Vagina (tissue), 2 donors: ENCODE measurements at regions not wholly inside any gene's neighbourhood (a gene's known extent, or its start where the extent isn't known, plus 50 kb on each side); places are given as distances from the start of the nearest gene placed in this dataset.

ENCODE experiments used
- DNase-seq, 2 donors: peaks; one replicate each; pipeline ENCODE4 v3.0.0-alpha.2; 2017; ENCODE audit errors: extremely low spot score in 2 of 2
- H3K27ac ChIP-seq: fragments of 200-600 bp; sonication (generic); one replicate; pipeline ENCODE4 v1.5.1; 2019
- H3K27me3 ChIP-seq: fragments of 200-600 bp; sonication (generic); one replicate; pipeline ENCODE4 v1.5.1; 2019
- H3K36me3 ChIP-seq, 2 donors: fragments of 200-600 bp; sonication (generic); one replicate each; pipeline ENCODE4 v1.5.1; 2017 to 2019
- H3K4me1 ChIP-seq: fragments of 200-600 bp; sonication (generic); one replicate; pipeline ENCODE4 v1.5.1; 2019
- H3K4me3 ChIP-seq, 2 donors: fragments of 200-600 bp; sonication (generic); 1 replicate in 1 of 2; 2 replicates in 1 of 2; pipeline ENCODE4 v1.5.1; 2016 to 2019
- H3K9me3 ChIP-seq: fragments of 200-600 bp; sonication (generic); one replicate; pipeline ENCODE4 v1.5.1; 2019
- POLR2A ChIP-seq, 2 donors: fragments of 450-650 bp; IDR thresholded peaks; one replicate each; pipeline ENCODE4 v1.6.1; 2017; ENCODE audit warnings: antibody characterized with exemption in 2 of 2, mild to moderate bottlenecking in 2 of 2, moderate library complexity in 2 of 2
- POLR2AphosphoS5 ChIP-seq, 2 donors: sonication (generic); formaldehyde crosslinking; IDR thresholded peaks; one replicate each; pipeline ENCODE4 v1.9.0; 2017; ENCODE audit warnings: antibody characterized with exemption in 2 of 2, mild to moderate bottlenecking in 2 of 2, low read depth in 1 of 2; ENCODE audit not compliant: insufficient read depth in 1 of 2
- intact Hi-C: fragments of 100-400 bp; cut with DNase I; formaldehyde crosslinking; loops from one replicate; pipeline ENCODE4 v1.15.1; 2023
- TF ChIP-seq, protein P1 (sequence below), 3 experiments: fragments of 450-650 bp in 2 of 3; fragments of 200-600 bp in 1 of 3; sonication (generic) in 1 of 3; IDR thresholded peaks; one replicate each; pipeline ENCODE4 v1.5.1; 2017 to 2019; ENCODE audit warnings: antibody characterized with exemption in 3 of 3, mild to moderate bottlenecking in 2 of 3, moderate library complexity in 2 of 3

DNA sequence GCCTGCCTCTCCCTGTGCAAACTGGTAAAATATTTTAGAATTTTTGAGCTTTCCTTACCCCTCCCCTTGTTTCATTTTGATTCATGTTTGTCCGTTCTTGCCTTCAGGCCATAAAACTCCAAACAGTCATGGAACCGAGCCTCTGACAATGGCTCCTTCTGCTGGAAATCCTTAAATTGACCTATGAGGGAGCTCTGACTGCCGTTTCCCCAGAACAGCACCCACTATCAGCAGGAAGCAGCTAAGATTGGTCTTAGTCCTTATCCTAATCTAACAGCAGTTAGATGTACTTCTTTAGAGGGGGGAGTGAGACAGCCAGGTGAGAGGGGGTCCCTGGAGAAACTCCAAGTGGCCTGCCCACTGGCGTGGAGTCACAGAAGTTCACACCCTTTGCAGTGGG lies 106.7 kb downstream of the FAM174A start:
- Histone ChIP-seq H3K4me1 (no peaks in the 10 kb centered on the region), H3K27ac (no peak overlapping the region), H3K36me3 (no peaks in the 10 kb centered on the region), H3K9me3 (no peaks in the 10 kb centered on the region), H3K4me3 (no peak overlapping the region), H3K27me3 (no peaks in the 10 kb centered on the region)
- intact Hi-C loops = no loop called here
- TF ChIP-seq POLR2A (IDR thresholded peaks at IDR 0.05) (no peak), POLR2AphosphoS5 (IDR thresholded peaks at IDR 0.05; ENCODE audit: insufficient read depth in 1 of 2, low read depth in 1 of 2) (no peak)
- TF ChIP-seq, protein P1, sequence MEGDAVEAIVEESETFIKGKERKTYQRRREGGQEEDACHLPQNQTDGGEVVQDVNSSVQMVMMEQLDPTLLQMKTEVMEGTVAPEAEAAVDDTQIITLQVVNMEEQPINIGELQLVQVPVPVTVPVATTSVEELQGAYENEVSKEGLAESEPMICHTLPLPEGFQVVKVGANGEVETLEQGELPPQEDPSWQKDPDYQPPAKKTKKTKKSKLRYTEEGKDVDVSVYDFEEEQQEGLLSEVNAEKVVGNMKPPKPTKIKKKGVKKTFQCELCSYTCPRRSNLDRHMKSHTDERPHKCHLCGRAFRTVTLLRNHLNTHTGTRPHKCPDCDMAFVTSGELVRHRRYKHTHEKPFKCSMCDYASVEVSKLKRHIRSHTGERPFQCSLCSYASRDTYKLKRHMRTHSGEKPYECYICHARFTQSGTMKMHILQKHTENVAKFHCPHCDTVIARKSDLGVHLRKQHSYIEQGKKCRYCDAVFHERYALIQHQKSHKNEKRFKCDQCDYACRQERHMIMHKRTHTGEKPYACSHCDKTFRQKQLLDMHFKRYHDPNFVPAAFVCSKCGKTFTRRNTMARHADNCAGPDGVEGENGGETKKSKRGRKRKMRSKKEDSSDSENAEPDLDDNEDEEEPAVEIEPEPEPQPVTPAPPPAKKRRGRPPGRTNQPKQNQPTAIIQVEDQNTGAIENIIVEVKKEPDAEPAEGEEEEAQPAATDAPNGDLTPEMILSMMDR (IDR thresholded peaks at IDR 0.05) = no peak
- no peak for DNase-seq

DNA sequence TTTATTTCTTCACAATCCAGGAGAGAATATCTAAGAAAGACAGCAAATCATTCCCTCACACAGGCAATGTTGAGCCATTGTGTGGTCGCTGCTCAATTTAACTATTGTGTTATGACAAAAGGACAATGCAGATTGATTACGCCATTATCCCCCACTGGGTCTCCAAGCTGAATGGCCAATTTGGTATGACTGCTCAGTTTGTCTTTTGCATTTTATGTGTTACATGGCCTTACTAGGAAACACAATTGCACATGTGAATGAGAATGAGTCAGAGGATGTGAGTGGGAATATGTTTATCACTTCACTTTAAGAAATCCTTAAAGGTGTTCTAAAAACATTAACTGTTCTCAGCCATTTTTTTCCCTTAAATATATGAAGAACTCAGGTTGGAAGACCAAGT lies 108.3 kb downstream of the FAM174A start:
- intact Hi-C loops = no loop called here
- TF ChIP-seq POLR2AphosphoS5 (IDR thresholded peaks at IDR 0.05; ENCODE audit: insufficient read depth in 1 of 2, low read depth in 1 of 2) (no peak), POLR2A (IDR thresholded peaks at IDR 0.05) (no peak)
- TF ChIP-seq, protein P1 (IDR thresholded peaks at IDR 0.05) = no peak
- Histone ChIP-seq H3K36me3 (no peaks in the 10 kb centered on the region), H3K4me1 (peaks cover 12% of the 10 kb centered on the region), H3K27ac (no peak overlapping the region), H3K4me3 (no peak overlapping the region), H3K27me3 (no peaks in the 10 kb centered on the region), H3K9me3 (no peaks in the 10 kb centered on the region)
- no peak for DNase-seq

DNA sequence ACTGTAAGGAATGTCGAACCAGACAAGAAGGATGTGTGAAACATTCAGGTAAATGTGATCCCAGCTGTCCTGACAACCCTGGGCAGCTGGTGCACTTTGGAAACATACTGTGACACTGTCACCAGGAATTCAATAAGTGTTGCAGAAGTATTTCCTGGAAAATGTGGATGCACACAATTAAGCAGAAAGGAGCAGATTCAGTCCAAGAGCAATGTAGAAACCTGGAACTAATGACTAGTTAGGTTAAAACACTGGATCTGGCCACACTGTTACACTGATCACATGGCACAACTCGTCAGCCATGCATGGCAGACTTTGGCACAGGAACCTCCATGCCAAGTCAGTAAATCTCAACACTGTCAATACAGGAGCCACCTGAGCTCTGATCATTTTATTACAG lies 109.0 kb downstream of the FAM174A start:
- no peak overlapping the region for H3K4me3 ChIP-seq
- H3K27me3 ChIP-seq = no peaks in the 10 kb centered on the region
- DNase-seq = no peak
- peaks cover 12% of the 10 kb centered on the region for H3K4me1 ChIP-seq
- no peaks in the 10 kb centered on the region for H3K36me3 ChIP-seq
- TF ChIP-seq POLR2AphosphoS5 (IDR thresholded peaks at IDR 0.05; ENCODE audit: insufficient read depth in 1 of 2, low read depth in 1 of 2) (no peak), POLR2A (IDR thresholded peaks at IDR 0.05) (no peak)
- TF ChIP-seq, protein P1 (IDR thresholded peaks at IDR 0.05) = no peak
- intact Hi-C loops = no loop called here
- H3K9me3 ChIP-seq = no peaks in the 10 kb centered on the region
- no peak overlapping the region for H3K27ac ChIP-seq

DNA sequence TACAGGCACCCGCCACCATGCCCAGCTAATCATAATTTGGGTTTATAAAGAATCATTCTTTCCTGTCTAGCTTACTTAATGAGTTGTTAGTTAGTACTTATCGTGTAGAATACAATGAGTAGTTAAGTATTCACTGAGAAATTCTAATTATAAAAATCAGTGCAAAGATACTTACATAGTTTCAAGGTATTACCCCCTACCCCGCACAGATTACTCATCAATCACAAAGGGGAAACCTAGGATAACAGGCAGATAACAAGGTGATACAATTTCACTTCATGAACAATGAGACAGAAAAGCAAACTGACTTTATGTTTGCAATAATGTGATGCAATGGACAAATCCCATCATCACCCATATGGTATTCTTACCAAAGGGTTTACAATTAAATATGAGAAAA lies 109.6 kb downstream of the FAM174A start:
- no peaks in the 10 kb centered on the region for H3K27me3 ChIP-seq
- no peak for DNase-seq
- intact Hi-C loops = no loop called here
- H3K4me1 ChIP-seq = peaks cover 12% of the 10 kb centered on the region
- no peaks in the 10 kb centered on the region for H3K9me3 ChIP-seq
- H3K27ac ChIP-seq = no peak overlapping the region
- TF ChIP-seq, protein P1 (IDR thresholded peaks at IDR 0.05) = no peak
- TF ChIP-seq POLR2A (IDR thresholded peaks at IDR 0.05) = no peak
- no peak for TF ChIP-seq POLR2AphosphoS5 (IDR thresholded peaks at IDR 0.05; ENCODE audit: insufficient read depth in 1 of 2, low read depth in 1 of 2)
- no peaks in the 10 kb centered on the region for H3K36me3 ChIP-seq
- H3K4me3 ChIP-seq = no peak overlapping the region

DNA sequence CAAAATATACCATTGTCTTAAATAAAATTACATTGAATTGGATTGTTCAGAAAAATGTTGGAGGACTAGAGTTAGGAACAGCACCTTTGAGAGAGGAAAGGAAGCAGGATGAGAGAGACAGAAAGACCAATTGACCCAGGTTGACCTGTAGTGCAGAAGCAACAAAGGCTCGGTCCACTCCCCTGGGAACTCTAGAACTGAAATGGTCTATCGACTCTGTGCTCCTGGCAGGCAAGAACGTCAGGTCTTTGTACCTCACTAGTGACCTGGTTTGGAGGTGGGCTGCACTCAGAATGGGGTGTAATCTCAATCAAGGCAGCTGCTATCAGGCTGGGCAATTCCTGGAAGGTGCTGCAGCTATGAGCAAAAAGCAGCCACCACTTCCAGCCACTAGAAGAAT lies 110.8 kb downstream of the FAM174A start:
- TF ChIP-seq, protein P1 (IDR thresholded peaks at IDR 0.05) = no peak
- TF ChIP-seq POLR2AphosphoS5 (IDR thresholded peaks at IDR 0.05; ENCODE audit: insufficient read depth in 1 of 2, low read depth in 1 of 2) = no peak
- no peak for TF ChIP-seq POLR2A (IDR thresholded peaks at IDR 0.05)
- Histone ChIP-seq H3K36me3 (no peaks in the 10 kb centered on the region), H3K27ac (no peak overlapping the region), H3K4me3 (no peak overlapping the region), H3K4me1 (peaks cover 12% of the 10 kb centered on the region), H3K27me3 (no peaks in the 10 kb centered on the region), H3K9me3 (no peaks in the 10 kb centered on the region)
- intact Hi-C loops = no loop called here
- DNase-seq = no peak
